Body of pancreas (tissue), 4 donors: ENCODE measurements at regions not wholly inside any gene's neighbourhood (a gene's known extent, or its start where the extent isn't known, plus 50 kb on each side); places are given as distances from the start of the nearest gene placed in this dataset.

Experiments
- POLR2A ChIP-seq, 3 donors: fragments of 450-650 bp; IDR thresholded peaks; one replicate each; pipeline ENCODE4 v1.6.1; 2016; ENCODE audit warnings: antibody characterized with exemption in 3 of 3, mild to moderate bottlenecking in 2 of 3
- TF ChIP-seq, protein P1 (sequence below), 7 experiments: fragments of 450-650 bp in 4 of 7; fragments of 200-600 bp in 3 of 7; sonication (generic) in 3 of 7; IDR thresholded peaks; one replicate each; pipeline ENCODE4 v1.5.1; 2016 to 2019; ENCODE audit warnings: antibody characterized with exemption in 7 of 7

GRCh38 chr2:235389626-235390025 is 104.2 kb upstream of the AGAP1 start:
- TF ChIP-seq, protein P1, sequence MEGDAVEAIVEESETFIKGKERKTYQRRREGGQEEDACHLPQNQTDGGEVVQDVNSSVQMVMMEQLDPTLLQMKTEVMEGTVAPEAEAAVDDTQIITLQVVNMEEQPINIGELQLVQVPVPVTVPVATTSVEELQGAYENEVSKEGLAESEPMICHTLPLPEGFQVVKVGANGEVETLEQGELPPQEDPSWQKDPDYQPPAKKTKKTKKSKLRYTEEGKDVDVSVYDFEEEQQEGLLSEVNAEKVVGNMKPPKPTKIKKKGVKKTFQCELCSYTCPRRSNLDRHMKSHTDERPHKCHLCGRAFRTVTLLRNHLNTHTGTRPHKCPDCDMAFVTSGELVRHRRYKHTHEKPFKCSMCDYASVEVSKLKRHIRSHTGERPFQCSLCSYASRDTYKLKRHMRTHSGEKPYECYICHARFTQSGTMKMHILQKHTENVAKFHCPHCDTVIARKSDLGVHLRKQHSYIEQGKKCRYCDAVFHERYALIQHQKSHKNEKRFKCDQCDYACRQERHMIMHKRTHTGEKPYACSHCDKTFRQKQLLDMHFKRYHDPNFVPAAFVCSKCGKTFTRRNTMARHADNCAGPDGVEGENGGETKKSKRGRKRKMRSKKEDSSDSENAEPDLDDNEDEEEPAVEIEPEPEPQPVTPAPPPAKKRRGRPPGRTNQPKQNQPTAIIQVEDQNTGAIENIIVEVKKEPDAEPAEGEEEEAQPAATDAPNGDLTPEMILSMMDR (IDR thresholded peaks at IDR 0.05), result no peak
- TF ChIP-seq POLR2A (IDR thresholded peaks at IDR 0.05), result no peak
